HepG2 (cell line): ENCODE measurements at regions not wholly inside any gene's neighbourhood (a gene's known extent, or its start where the extent isn't known, plus 50 kb on each side); places are given as distances from the start of the nearest gene placed in this dataset.

ENCODE experiments used
- ATAC-seq: fragments of 200-7000 bp; cut with Tn5 transposase; 3 replicates; pipeline ENCODE4 v1.9.1; 2020; ENCODE audit warnings: mild to moderate bottlenecking, moderate library complexity
- BruUV-seq: library from RNA; stranded (reverse); fragments of 400-500 nt; replicated peaks from 2 replicates; lab custom pipeline; 2021; lab: Mats Ljungman, UMichigan
- CTCF ChIA-PET: fragments of 300-600 bp; formaldehyde crosslinking; extraction: SDS; loops from one replicate; lab custom pipeline; 2021; ENCODE audit warnings: low total read pairs, inconsistent platforms, low intra/inter-chr PET ratio; lab: Yijun Ruan, JAX
- POLR2A ChIA-PET: fragments of 350-600 bp; sonication (Branson Sonifier 250); formaldehyde crosslinking; loops from one replicate; lab custom pipeline; 2020; ENCODE audit warnings: antibody characterized with exemption, inconsistent platforms; lab: Yijun Ruan, JAX
- DNase-seq: peaks from one replicate; pipeline ENCODE4 v3.0.0-alpha.2; 2015; ENCODE audit warnings: low spot score
- FAIRE-seq: peaks from 3 replicates; lab custom pipeline; 2011; peaks lifted over from hg19 to GRCh38; lab: Jason Lieb, UNC
- H2AFZ ChIP-seq: one replicate; pipeline ENCODE4 v1.6.1; 2011; ENCODE audit warnings: low read length, inconsistent platforms
- H3K27ac ChIP-seq: fragments of 300-600 bp; 3 replicates; pipeline ENCODE4 v1.8.0; 2011; ENCODE audit warnings: mixed run types, mild to moderate bottlenecking, mixed read lengths, low read length, inconsistent platforms; ENCODE audit not compliant: insufficient read depth; ENCODE audit errors: extremely low read length
- H3K27me3 ChIP-seq, 2 experiments: fragments of 200-600 bp in 1 of 2; 2 replicates in 1 of 2; 3 replicates in 1 of 2; pipeline versions ENCODE4 v1.6.0 to v1.8.0; 2011; ENCODE audit warnings: low read length in 2 of 2, mild to moderate bottlenecking in 2 of 2, moderate library complexity in 2 of 2, inconsistent platforms in 1 of 2; ENCODE audit not compliant: insufficient read depth in 2 of 2, control insufficient read depth in 1 of 2
- H3K36me3 ChIP-seq, 2 experiments: fragments of 200-600 bp in 1 of 2; replicated peaks in 1 of 2; 2 replicates in 1 of 2; 3 replicates in 1 of 2; pipeline versions ENCODE4 v1.5.1 to v1.8.0; 2011; ENCODE audit warnings: low read length in 2 of 2, inconsistent platforms in 1 of 2; ENCODE audit not compliant: insufficient read depth in 2 of 2, control insufficient read depth in 1 of 2
- H3K4me1 ChIP-seq: 2 replicates; pipeline ENCODE4 v1.5.1; 2012; ENCODE audit warnings: low read length, inconsistent platforms; ENCODE audit not compliant: insufficient read depth
- H3K4me2 ChIP-seq: 2 replicates; pipeline ENCODE4 v1.6.0; 2011; ENCODE audit warnings: low read depth, low read length, inconsistent platforms
- H3K4me3 ChIP-seq, 3 experiments: fragments of 200-600 bp in 1 of 3; sonication (generic), shearing (Covaris generic) in 1 of 3; replicated peaks in 1 of 3; 2 replicates each; pipeline ENCODE4 v1.5.1; 2011 to 2016; ENCODE audit warnings: low read length in 3 of 3, inconsistent platforms in 2 of 3, low read depth in 2 of 3, mild to moderate bottlenecking in 2 of 3, control low read depth in 1 of 3, mixed read lengths in 1 of 3; ENCODE audit not compliant: insufficient read depth in 1 of 3
- H3K79me2 ChIP-seq: one replicate; pipeline ENCODE4 v1.6.1; 2011; ENCODE audit warnings: low read length, inconsistent platforms; ENCODE audit not compliant: insufficient read depth
- H3K9ac ChIP-seq: 2 replicates; pipeline ENCODE4 v1.6.0; 2011; ENCODE audit warnings: mild to moderate bottlenecking, low read depth, low read length, inconsistent platforms; ENCODE audit not compliant: insufficient read depth
- H3K9me3 ChIP-seq: 2 replicates; pipeline ENCODE4 v1.5.1; 2012; ENCODE audit warnings: mild to moderate bottlenecking, low read length
- H4K20me1 ChIP-seq: 2 replicates; pipeline ENCODE4 v1.6.0; 2011; ENCODE audit warnings: inconsistent platforms, mild to moderate bottlenecking, low read length, moderate library complexity; ENCODE audit not compliant: insufficient read depth
- ERF ChIP-seq: IDR thresholded peaks from 2 replicates; pipeline ENCODE4 v1.6.1; 2018; ENCODE audit warnings: missing biosample characterization, missing genetic modification reagents
- HOXA3 ChIP-seq: sonication (generic); formaldehyde crosslinking; IDR thresholded peaks from 2 replicates; pipeline ENCODE4 v1.5.0; 2020; ENCODE audit warnings: missing genetic modification reagents
- JDP2 ChIP-seq: sonication (generic); formaldehyde crosslinking; IDR thresholded peaks from 2 replicates; pipeline ENCODE4 v1.8.1; 2022; ENCODE audit warnings: missing genetic modification reagents, borderline replicate concordance
- PRDM15 ChIP-seq: sonication (generic); formaldehyde crosslinking; IDR thresholded peaks from 2 replicates; pipeline ENCODE4 v1.4.0; 2020; ENCODE audit warnings: missing genetic modification reagents
- SMAD9 ChIP-seq: sonication (generic); formaldehyde crosslinking; IDR thresholded peaks from 2 replicates; pipeline ENCODE4 v1.5.1; 2020; ENCODE audit warnings: mild to moderate bottlenecking, missing genetic modification reagents
- ZKSCAN8 ChIP-seq: IDR thresholded peaks from 2 replicates; pipeline ENCODE4 v1.6.1; 2016; ENCODE audit warnings: borderline replicate concordance, missing genetic modification reagents, missing compliant biosample characterization
- ZNF205 ChIP-seq: IDR thresholded peaks from 2 replicates; pipeline ENCODE4 v1.6.1; 2018; ENCODE audit warnings: missing biosample characterization, missing genetic modification reagents
- ZNF407 ChIP-seq: sonication (generic); formaldehyde crosslinking; IDR thresholded peaks from one replicate; pipeline ENCODE4 v1.5.1; 2020; ENCODE audit warnings: mild to moderate bottlenecking, missing genetic modification reagents; ENCODE audit errors: not compliant biosample characterization
- ZNF460 ChIP-seq: sonication (generic); formaldehyde crosslinking; IDR thresholded peaks from 2 replicates; pipeline ENCODE4 v1.5.1; 2020; ENCODE audit warnings: missing genetic modification reagents, mild to moderate bottlenecking, borderline replicate concordance
- ZNF597 ChIP-seq: sonication (generic); formaldehyde crosslinking; IDR thresholded peaks from 2 replicates; pipeline ENCODE4 v1.5.0; 2020; ENCODE audit warnings: missing genetic modification reagents
- ZNF792 ChIP-seq: IDR thresholded peaks from 2 replicates; pipeline ENCODE4 v1.6.1; 2016
- WGBS: methylation state at CpG from one replicate; pipeline ENCODE4 v1.1.6; 2017; ENCODE audit warnings: low lambda C conversion rate; 5-methylcytosine and 5-hydroxymethylcytosine counted together
- in situ Hi-C: cut with HindIII; loops from 2 replicates; pipeline ENCODE4 v1.10.0; 2017; ENCODE audit warnings: low pct_unique_long_range_greater_than_20kb; ENCODE audit not compliant: extremely low pct_ligation_motif_present
- intact Hi-C: fragments of 100-400 bp; cut with micrococcal nuclease; formaldehyde crosslinking; loops from one replicate; pipeline ENCODE4 v1.10.0; 2022; ENCODE audit not compliant: unreplicated experiment

GRCh38 chr3:55146216-55146615 is 218.4 kb upstream of the LRTM1 start:
- Histone ChIP-seq H2AFZ (no peak overlapping the region), H3K9me3 (no peaks in the 10 kb centered on the region), H3K4me2 (no peak overlapping the region), H3K36me3 (no peaks in the 10 kb centered on the region), H4K20me1 (no peaks in the 10 kb centered on the region), H3K79me2 (no peaks in the 10 kb centered on the region), H3K4me1 (no peaks in the 10 kb centered on the region), H3K9ac (no peak overlapping the region), H3K4me3 (no peak overlapping the region), H3K27me3 (no peaks in the 10 kb centered on the region), H3K27ac (no peak overlapping the region)
- FAIRE-seq = no peak
- no peak for ATAC-seq
- ChIA-PET POLR2A (no interaction called here), CTCF (no interaction called here)
- DNase-seq = no peak
- in situ Hi-C loops = no loop called here
- BruUV-seq = no TSS peak
- 0% methylated on average over 4 of the region's 4 CpGs for WGBS
- intact Hi-C loops = no loop called here
- TF ChIP-seq ZNF792 (CRISPR knock-in tag) (no peak), JDP2 (CRISPR knock-in tag) (no peak), ZNF407 (no peak), ERF (CRISPR knock-in tag) (no peak), ZNF597 (no peak), ZKSCAN8 (no peak), HOXA3 (CRISPR knock-in tag) (no peak), ZNF205 (no peak), ZNF460 (CRISPR knock-in tag) (no peak), SMAD9 (CRISPR knock-in tag) (no peak), PRDM15 (CRISPR knock-in tag) (no peak)
